ENCODE measurements at regions not wholly inside any gene's neighbourhood (a gene's known extent, or its start where the extent isn't known, plus 50 kb on each side); places are given as distances from the start of the nearest gene placed in this dataset.
"Not testable (repeated sequence)": the region's sequence is repeated elsewhere in the genome, so short reads cannot be mapped to it uniquely, and the experiment has no call there.

GRCh38 chr7:65809259-65809981 lies 63.5 kb upstream of the VKORC1L1 start:
- no peak for DNase-seq

DNA sequence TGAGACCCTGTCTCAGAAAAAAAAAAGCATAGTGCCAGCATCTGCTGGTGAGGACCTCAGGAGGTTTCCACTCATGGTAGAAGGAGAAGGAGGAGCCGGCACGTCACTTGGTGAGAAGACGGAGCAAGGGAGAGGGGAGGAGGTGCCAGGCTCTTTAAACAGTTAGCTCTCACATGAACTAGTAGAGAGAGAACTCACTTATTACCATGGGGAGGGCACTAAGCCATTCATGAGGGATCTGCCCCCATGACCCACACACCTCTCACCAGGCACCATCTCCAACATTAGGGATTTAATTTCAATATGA lies 62.9 kb upstream of the VKORC1L1 start:
- no peak for DNase-seq

- no peak for DNase-seq
Measured at GRCh38 chr7:65812281-65812680, 60.6 kb upstream of the VKORC1L1 start.

DNA sequence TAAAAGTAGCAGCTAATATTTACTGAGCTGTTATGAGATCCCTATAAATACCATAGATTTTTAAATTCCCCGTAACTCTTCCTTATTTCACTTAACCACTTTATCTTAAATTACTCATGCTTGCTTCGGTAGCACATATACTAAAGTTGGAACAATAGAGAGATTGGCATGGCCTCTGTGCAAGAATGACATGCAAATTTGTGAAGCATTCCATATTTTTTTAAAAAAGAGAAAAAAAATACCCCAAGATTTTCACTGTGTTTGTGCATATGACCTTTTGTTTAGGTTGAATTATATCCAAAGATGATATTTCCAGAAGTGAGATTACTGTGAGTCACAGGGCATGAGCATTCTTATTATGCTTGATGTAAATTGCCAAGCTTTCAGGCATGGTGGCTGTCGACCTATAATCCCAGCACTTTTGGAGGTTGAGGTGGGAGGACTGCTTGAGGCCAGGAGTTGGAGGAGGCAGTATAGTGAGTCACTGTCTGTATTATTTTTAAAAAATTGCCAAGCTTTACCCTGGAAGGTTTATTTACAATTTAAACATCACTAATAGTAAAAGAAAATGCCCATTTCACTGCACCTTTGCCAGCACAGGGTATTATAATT lies 58.2 kb upstream of the VKORC1L1 start:
- not testable (repeated sequence) for DNase-seq

DNA sequence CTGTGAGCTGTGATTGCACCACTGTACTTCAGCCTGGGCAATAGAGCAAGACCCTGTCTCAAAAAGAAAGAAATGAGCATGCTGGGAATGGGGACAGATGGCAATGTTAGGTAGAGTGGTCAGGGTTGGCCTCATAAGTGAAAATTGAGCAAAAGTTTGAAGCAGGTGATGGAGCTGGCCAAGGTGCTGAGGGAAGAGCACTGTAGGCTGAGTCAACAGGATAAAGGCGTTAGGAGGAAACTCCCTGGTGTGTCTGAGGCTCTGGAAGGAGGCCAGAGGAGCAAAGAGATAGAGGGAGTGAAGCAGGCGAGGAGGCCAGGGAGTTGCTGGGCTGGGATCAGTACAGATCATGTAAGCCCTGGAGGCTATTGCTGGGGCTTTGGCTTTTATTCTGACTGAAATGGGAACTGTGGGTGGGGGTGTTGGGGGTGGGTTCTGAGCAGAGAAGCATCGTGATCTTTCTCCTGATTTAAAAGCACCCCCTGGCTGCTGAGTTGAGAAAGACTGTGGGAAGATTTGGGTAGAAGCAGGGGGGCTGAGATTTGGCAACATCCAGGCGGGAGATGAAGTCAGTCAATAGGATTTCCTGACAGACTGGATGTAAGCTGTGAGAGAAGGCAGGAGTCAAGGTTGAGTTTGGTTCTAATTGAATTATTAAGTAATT lies 52.5 kb upstream of the VKORC1L1 start:
- no peak for DNase-seq

Data from CD4-positive, alpha-beta T cell treated with Interleukin-4 for 1 hour (primary cell).